ENCODE measurements at regions not wholly inside any gene's neighbourhood (a gene's known extent, or its start where the extent isn't known, plus 50 kb on each side); places are given as distances from the start of the nearest gene placed in this dataset.

- TF ChIP-seq CTCF (IDR thresholded peaks at IDR 0.05; ENCODE audit: low read depth, low read length, missing control alignments): no peak
- DNase-seq (ENCODE audit: low read depth): no peak
- H3K4me3 ChIP-seq (ENCODE audit: low read depth, low read length): no peak overlapping the region
Observed at GRCh38 chr2:163493359-163494298, 242.2 kb downstream of the FIGN start.

DNA sequence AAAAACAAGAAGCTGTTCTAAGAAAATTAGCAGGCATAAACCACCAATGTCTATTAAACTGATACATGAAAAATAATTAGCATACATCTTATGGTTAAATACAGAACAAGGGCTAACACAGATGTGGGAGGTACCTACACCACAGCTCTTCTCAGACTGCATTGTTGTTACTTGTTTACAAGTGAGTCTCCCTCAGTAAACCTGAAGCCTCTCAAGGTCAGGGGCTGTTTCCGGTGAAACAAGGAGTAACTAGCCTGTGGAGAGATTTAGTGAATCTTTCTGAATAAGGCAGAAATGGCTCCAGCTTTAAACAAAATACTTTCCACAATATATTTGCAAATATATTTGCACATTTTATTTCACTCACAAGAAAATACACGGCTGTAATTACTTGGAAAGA is 244.0 kb downstream of the FIGN start:
- no peak for TF ChIP-seq CTCF (IDR thresholded peaks at IDR 0.05; ENCODE audit: low read depth, low read length, missing control alignments)
- no peak for DNase-seq (ENCODE audit: low read depth)
- H3K4me3 ChIP-seq (ENCODE audit: low read depth, low read length): no peak overlapping the region

- TF ChIP-seq CTCF (IDR thresholded peaks at IDR 0.05; ENCODE audit: low read depth, low read length, missing control alignments): no peak
- no peak for DNase-seq (ENCODE audit: low read depth)
- no peak overlapping the region for H3K4me3 ChIP-seq (ENCODE audit: low read depth, low read length)
Observed at GRCh38 chr2:163490281-163490680, 245.5 kb downstream of the FIGN start.

DNA sequence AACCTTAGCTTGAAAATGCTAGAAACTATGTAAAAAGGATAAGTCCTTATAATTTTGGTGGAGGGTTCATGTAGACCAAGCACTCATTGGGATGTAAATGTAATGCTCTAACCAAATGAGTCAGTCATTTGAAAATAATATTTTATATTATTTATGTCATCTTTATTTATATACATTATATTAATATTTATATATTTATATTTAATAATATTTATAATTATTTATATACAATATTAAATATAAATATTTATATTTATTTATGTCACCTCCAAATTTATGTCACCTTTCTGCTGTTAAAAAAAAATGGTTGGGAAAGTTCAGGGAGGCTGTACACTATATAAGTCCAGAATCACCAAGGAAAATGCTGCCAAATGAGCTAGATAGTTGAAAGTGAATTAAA is 254.3 kb downstream of the FIGN start:
- no peak for DNase-seq (ENCODE audit: low read depth)
- no peak for TF ChIP-seq CTCF (IDR thresholded peaks at IDR 0.05; ENCODE audit: low read depth, low read length, missing control alignments)
- H3K4me3 ChIP-seq (ENCODE audit: low read depth, low read length): no peak overlapping the region

- no peak for TF ChIP-seq CTCF (IDR thresholded peaks at IDR 0.05; ENCODE audit: low read depth, low read length, missing control alignments)
- no peak for DNase-seq (ENCODE audit: low read depth)
- no peak overlapping the region for H3K4me3 ChIP-seq (ENCODE audit: low read depth, low read length)
Observed at GRCh38 chr2:163479599-163479998, 256.2 kb downstream of the FIGN start.

DNA sequence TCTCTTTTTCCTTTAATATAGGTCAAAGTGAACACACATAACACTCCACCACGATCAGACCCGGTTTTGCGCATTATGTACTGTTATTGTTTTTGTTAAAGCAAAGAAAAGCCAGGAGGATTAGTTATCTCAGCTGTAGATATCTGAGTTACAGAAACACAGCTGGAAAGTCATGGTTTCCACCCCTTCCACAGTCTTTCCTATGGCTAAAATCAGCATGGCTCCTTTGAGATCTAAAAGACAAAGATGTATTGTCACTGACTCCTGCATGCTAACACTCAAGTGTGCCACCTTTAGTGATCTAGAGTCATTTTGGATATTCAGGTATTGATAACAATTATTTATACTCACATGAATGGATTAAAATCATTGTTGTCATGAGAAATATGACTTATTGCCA is 260.0 kb downstream of the FIGN start:
- H3K4me3 ChIP-seq (ENCODE audit: low read depth, low read length): no peak overlapping the region
- DNase-seq (ENCODE audit: low read depth): no peak
- no peak for TF ChIP-seq CTCF (IDR thresholded peaks at IDR 0.05; ENCODE audit: low read depth, low read length, missing control alignments)

DNA sequence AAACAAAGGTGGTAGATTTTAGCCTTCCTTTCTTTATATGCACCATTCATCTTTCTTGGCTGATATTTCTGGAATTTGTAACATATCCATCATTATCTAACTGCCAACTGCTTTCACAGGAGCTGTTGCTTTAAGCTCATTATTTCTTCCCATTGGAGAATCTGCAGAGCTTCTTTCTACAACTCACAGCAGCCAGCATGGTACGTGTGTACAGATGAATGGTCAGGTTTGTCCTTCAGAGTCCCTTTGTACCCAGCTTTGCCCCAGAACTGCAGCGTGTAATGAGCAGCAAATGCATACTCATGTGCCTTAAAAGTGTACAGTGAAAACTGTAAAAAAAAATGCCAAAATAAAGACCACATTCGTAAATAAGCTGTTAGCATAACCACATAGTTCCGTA is 260.9 kb downstream of the FIGN start:
- no peak for TF ChIP-seq CTCF (IDR thresholded peaks at IDR 0.05; ENCODE audit: low read depth, low read length, missing control alignments)
- no peak for DNase-seq (ENCODE audit: low read depth)
- no peak overlapping the region for H3K4me3 ChIP-seq (ENCODE audit: low read depth, low read length)
